ENCODE measurements at regions not wholly inside any gene's neighbourhood (a gene's known extent, or its start where the extent isn't known, plus 50 kb on each side); places are given as distances from the start of the nearest gene placed in this dataset.

DNA sequence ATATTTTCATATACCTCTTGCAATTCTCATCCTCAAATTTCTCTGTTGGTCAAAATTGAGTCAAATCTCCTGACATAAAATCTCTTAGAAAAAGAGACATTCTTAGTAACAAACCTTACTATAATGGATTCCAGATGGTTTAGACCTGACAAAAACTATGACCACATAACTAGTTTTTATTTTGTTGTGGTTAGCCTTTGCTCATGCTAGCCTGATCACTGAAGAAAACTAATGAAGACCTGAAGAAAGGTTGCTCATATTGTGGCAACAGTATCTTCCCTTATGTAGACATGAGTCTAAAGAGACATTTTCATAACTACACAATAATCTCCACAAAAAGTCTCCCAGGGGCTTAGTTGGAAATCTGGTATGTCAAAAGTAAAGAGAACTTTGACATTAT, 274.1 kb upstream of the TMEM161B start:
- no peaks in the 10 kb centered on the region for H3K9me3 ChIP-seq (ENCODE audit: severe bottlenecking)
- ATAC-seq (ENCODE audit: low read depth) (no peak), DNase-seq (ENCODE audit: low spot score) (no peak)
- H3K4me3 ChIP-seq (ENCODE audit: severe bottlenecking), result no peak overlapping the region
- no peaks in the 10 kb centered on the region for H3K4me1 ChIP-seq (ENCODE audit: insufficient read depth, poor library complexity, severe bottlenecking)
- TF ChIP-seq CTCF (IDR thresholded peaks at IDR 0.05; ENCODE audit: poor library complexity, severe bottlenecking), result no peak
- H3K36me3 ChIP-seq (ENCODE audit: low read depth), result no peaks in the 10 kb centered on the region
- no peak overlapping the region for H3K27ac ChIP-seq (ENCODE audit: poor library complexity, severe bottlenecking)
- peaks cover 24% of the 10 kb centered on the region for H3K27me3 ChIP-seq (ENCODE audit: insufficient read depth, poor library complexity, severe bottlenecking)

- DNase-seq (ENCODE audit: low spot score) (no peak), ATAC-seq (ENCODE audit: low read depth) (no peak)
- H3K9me3 ChIP-seq (ENCODE audit: severe bottlenecking), result no peaks in the 10 kb centered on the region
- peaks cover 26% of the 10 kb centered on the region for H3K27me3 ChIP-seq (ENCODE audit: insufficient read depth, poor library complexity, severe bottlenecking)
- no peak overlapping the region for H3K27ac ChIP-seq (ENCODE audit: poor library complexity, severe bottlenecking)
- no peaks in the 10 kb centered on the region for H3K36me3 ChIP-seq (ENCODE audit: low read depth)
- no peak overlapping the region for H3K4me3 ChIP-seq (ENCODE audit: severe bottlenecking)
- no peaks in the 10 kb centered on the region for H3K4me1 ChIP-seq (ENCODE audit: insufficient read depth, poor library complexity, severe bottlenecking)
- TF ChIP-seq CTCF (IDR thresholded peaks at IDR 0.05; ENCODE audit: poor library complexity, severe bottlenecking), result no peak
These were observed 271.9 kb upstream of the TMEM161B start for GRCh38 chr5:88540471-88541115.

GRCh38 chr5:88539693-88540365, 271.2 kb upstream of the TMEM161B start:
- no peak overlapping the region for H3K4me3 ChIP-seq (ENCODE audit: severe bottlenecking)
- DNase-seq (ENCODE audit: low spot score), result no peak
- H3K9me3 ChIP-seq (ENCODE audit: severe bottlenecking), result no peaks in the 10 kb centered on the region
- H3K27me3 ChIP-seq (ENCODE audit: insufficient read depth, poor library complexity, severe bottlenecking), result peaks cover 26% of the 10 kb centered on the region
- no peak for ATAC-seq (ENCODE audit: low read depth)
- H3K4me1 ChIP-seq (ENCODE audit: insufficient read depth, poor library complexity, severe bottlenecking), result no peaks in the 10 kb centered on the region
- no peak for TF ChIP-seq CTCF (IDR thresholded peaks at IDR 0.05; ENCODE audit: poor library complexity, severe bottlenecking)
- H3K36me3 ChIP-seq (ENCODE audit: low read depth), result no peaks in the 10 kb centered on the region
- no peak overlapping the region for H3K27ac ChIP-seq (ENCODE audit: poor library complexity, severe bottlenecking)

GRCh38 chr5:88539026-88539425, 270.4 kb upstream of the TMEM161B start:
- no peak for TF ChIP-seq CTCF (IDR thresholded peaks at IDR 0.05; ENCODE audit: poor library complexity, severe bottlenecking)

DNA sequence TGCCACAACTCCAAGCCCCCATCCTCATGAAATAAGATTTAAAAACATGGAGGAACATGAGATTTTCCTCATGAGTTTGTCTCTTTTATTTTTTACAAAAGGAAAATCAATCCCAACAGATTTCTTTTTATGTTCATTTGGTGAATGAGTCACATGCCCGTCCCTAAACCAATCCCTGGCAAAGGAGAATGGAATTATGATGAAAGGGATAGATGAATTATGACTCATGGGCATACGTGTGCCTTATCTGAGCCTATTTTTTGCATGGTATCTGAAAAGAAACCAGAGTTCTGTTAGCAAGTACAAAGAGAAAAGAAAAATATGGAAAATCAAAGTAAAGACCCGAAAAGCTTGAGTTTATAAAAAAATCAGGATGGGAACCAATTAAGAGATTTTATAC, 267.5 kb upstream of the TMEM161B start:
- Histone ChIP-seq H3K27me3 (ENCODE audit: insufficient read depth, poor library complexity, severe bottlenecking) (peaks cover 21% of the 10 kb centered on the region), H3K4me3 (ENCODE audit: severe bottlenecking) (no peak overlapping the region), H3K4me1 (ENCODE audit: insufficient read depth, poor library complexity, severe bottlenecking) (no peaks in the 10 kb centered on the region), H3K27ac (ENCODE audit: poor library complexity, severe bottlenecking) (no peak overlapping the region), H3K9me3 (ENCODE audit: severe bottlenecking) (no peaks in the 10 kb centered on the region), H3K36me3 (ENCODE audit: low read depth) (no peaks in the 10 kb centered on the region)
- TF ChIP-seq CTCF (IDR thresholded peaks at IDR 0.05; ENCODE audit: poor library complexity, severe bottlenecking), result no peak
- DNase-seq (ENCODE audit: low spot score) (no peak), ATAC-seq (ENCODE audit: low read depth) (peak; percentile 44; the same call in 1 of the 3 replicates)

More at GRCh38 chr5:88539026-88539425, 270.4 kb upstream of the TMEM161B start:
- H3K27ac ChIP-seq (ENCODE audit: poor library complexity, severe bottlenecking), result no peak overlapping the region
- DNase-seq (ENCODE audit: low spot score) (no peak), ATAC-seq (ENCODE audit: low read depth) (no peak)
- no peaks in the 10 kb centered on the region for H3K36me3 ChIP-seq (ENCODE audit: low read depth)
- no peak overlapping the region for H3K4me3 ChIP-seq (ENCODE audit: severe bottlenecking)
- no peaks in the 10 kb centered on the region for H3K9me3 ChIP-seq (ENCODE audit: severe bottlenecking)
- H3K27me3 ChIP-seq (ENCODE audit: insufficient read depth, poor library complexity, severe bottlenecking), result peaks cover 26% of the 10 kb centered on the region
- no peaks in the 10 kb centered on the region for H3K4me1 ChIP-seq (ENCODE audit: insufficient read depth, poor library complexity, severe bottlenecking)

Measured in RWPE2 (cell line).